HG03064 (cell line): ENCODE measurements at regions not wholly inside any gene's neighbourhood (a gene's known extent, or its start where the extent isn't known, plus 50 kb on each side); places are given as distances from the start of the nearest gene placed in this dataset.
"Not testable (repeated sequence)": the region's sequence is repeated elsewhere in the genome, so short reads cannot be mapped to it uniquely, and the experiment has no call there.

Experiments used
- ATAC-seq: cut with Tn5 transposase; IDR thresholded peaks from one replicate; pipeline ENCODE4 v1.9.1; 2021; ENCODE audit warnings: low read depth; ENCODE audit not compliant: unreplicated experiment

GRCh38 chr1:3989465-3989864, 89.4 kb upstream of the C1orf174 start:
- ATAC-seq = no peak

DNA sequence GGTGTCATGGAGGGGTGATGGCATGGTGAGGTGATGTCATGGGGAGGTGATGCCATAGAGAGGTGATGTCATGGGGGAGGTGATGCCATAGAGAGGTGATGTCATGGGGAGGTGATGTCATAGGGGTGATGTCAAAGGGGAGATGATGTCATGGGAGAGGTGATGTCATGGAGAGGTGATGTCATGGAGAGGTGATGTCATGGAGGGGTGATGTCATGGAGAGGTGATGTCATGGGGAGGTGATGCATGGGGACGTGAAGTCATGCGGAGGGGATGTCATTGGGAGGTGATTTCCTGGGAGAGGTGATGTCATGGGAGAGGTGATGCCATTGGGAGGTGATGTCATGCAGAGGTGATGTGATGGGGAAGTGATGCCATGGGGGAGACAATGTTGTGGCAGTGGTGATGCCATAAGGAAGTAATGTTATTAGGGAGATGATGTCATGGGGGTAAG, 92.1 kb upstream of the C1orf174 start:
- no peak for ATAC-seq

DNA sequence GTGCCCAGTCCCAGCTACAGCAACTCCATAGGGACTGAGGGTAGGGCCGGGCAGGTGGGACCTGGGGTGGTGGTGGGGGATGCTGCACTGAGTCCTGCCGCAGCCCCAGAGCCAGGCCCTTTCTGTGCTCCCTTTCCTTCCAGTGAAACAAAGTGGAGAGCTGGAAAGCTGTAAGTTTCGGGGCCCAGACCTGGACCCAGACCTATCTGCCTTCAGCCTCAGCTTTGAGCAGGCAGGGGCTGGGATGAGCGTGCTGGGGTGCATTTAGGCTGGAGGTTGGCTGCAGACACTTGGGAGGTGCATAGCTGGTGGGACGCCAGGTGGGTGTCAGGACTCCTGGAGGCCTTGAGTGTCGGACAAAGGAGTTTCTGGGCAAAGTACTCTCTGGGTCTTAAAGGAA, 92.7 kb upstream of the C1orf174 start:
- ATAC-seq = no peak

- no peak for ATAC-seq
Observed at GRCh38 chr1:3993619-3994375, 93.7 kb upstream of the C1orf174 start.

- ATAC-seq = no peak
Observed at GRCh38 chr1:3995141-3995780, 95.2 kb upstream of the C1orf174 start.

- no peak for ATAC-seq
Observed at GRCh38 chr1:3996846-3997705, 97.0 kb upstream of the C1orf174 start.

- no peak for ATAC-seq
Observed at GRCh38 chr1:3998086-3998485, 98.0 kb upstream of the C1orf174 start.

DNA sequence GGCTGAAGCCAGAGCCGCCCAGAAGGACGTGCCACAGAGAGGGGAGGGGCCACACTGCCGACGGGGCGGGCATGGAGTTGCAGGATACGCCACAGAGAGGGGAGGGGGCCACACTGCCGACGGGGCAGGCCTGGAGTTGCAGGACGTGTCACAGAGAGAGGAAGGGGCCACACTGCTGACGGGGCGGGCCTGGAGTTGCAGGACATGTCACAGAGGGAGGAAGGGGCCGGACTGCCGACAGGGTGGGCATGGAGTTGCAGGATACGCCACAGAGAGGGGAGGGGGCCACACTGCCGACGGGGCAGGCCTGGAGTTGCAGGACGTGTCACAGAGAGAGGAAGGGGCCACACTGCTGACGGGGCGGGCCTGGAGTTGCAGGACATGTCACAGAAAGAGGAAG, 99.4 kb upstream of the C1orf174 start:
- ATAC-seq = not testable (repeated sequence)

- ATAC-seq = no peak
Observed at GRCh38 chr1:3999941-4000735, 100.1 kb upstream of the C1orf174 start.

GRCh38 chr1:4000811-4001251, 100.8 kb upstream of the C1orf174 start:
- ATAC-seq = no peak

DNA sequence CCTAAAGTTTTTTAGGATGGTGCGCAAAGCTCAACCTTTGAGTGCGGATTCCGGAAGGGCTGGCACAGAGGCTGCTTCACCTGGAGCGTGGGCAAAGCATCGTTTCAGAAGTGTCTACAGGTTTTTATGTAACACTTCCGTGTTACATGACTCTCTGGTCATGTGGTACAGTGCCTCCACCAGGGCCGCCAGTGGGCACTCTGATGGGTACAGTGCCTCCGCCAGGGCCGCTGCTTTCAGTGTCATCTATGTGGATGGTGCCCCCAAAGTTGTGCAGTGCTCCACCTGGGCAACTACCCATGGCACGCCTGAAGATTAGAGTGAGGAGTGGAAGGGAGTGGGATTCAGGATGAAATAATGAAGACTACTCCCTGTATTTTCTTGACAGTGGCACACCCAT, 101.4 kb upstream of the C1orf174 start:
- ATAC-seq = no peak

- ATAC-seq = no peak
Observed at GRCh38 chr1:4002061-4002521, 102.0 kb upstream of the C1orf174 start.

DNA sequence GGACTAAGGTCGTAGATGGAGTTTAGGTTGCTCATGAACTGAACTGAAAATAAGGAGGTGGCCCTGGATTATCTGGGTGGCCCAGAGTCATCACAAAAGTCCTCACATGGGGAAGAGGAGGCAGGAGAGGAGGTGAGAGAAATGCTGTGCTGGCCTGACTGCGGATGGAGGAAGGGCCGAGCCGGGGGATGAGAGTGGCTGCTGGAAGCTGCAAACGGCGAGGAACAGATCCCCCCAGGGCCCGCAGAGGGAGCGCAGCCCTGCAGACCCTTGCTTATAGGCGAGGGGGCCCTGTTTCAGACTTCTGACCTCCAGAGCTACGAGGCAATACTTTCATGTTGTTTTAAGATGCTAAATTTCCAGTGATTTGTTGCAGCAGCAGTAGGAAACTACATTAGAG, 102.7 kb upstream of the C1orf174 start:
- ATAC-seq = no peak

GRCh38 chr1:4003846-4004505, 103.9 kb upstream of the C1orf174 start:
- ATAC-seq = no peak

DNA sequence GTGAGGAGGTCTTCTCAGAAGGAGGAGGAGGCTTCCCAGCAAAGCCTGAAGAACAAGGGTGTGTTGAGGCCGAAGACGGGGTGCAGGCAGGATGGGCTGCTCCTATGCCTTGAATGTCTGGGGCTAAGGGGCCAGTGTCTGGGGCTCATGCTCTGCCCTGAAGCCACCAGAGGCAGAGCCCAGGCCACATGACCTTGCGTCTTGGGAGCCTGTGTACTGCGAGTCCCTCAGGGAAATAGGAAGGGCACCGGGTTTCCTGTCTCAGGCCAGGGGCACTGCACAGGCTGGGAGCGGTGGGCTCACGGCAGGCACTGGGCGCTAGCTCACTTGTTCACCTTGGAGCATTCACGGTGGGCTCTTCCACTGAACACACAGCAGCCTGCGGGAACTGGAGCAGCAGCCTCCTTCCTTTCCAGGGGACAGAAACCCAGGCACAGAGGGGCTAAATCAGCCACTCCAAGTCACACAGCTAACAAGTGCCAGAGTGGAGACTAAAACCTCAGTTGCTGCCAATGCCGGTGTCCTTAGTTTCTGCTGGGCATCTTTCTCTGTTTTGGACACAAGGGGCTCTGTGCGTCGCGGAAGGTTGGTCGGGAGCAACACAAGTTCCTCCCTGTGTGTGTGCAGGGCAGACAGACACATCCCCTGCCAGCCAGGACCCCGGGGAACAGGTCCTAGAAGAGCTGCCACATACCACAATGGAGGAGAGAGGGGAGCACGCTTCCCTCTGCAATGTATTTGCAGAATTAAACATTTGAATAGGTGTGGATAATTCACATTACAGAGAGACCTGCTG, 104.8 kb upstream of the C1orf174 start:
- ATAC-seq = no peak

DNA sequence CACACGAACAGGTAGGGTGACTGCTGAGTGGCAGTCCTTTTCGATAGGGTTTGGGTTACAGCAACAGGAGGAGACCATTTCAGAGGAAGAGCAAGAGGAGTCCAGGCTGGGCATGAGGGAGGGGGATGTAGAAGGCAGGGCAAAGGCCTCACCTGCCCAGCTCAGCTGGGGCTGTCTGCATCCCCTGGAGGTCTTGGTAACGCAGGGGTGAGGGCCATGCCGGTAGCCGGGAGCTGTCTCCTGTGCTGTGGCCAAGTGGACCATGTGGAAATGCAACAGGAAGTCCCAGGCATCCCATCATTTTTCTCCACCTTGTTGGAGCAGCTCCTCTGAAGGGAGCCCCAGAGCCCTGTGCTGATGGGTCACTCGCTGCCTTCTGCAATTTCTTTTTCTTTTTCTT, 105.4 kb upstream of the C1orf174 start:
- no peak for ATAC-seq

DNA sequence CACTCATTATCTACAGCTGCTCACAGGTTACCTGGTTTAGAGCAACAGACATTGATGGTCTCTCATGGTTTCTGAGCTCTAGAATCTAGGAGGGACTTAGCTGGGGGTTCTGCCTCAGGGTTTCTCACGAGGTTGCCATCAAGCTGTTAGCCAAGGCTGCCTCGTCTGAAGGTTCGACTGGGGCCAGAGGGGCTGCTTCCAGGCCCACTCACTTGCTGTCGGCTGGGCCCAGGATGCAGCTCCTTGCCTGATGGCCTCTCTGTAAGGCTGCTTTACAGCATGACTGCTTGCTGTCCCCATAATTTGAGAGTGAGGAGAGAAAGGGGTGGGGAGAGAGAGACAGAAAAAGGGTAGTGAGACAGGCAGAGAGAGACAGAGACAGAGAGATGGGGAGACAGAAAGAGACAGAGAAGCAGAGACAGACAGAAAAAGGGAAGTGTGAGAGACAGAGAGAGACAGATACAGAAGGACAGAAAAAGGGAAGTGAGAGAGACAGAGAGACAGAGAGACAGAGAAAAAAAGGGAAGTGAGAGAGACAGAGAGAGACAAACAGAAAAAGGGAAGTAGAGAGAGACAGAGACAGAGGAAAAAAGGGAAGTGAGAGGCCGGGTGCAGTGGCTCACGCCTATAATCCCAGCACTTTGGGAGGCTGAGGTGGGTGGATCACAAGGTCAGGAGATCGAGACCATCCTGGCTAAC, 106.8 kb upstream of the C1orf174 start:
- no peak for ATAC-seq

GRCh38 chr1:4010284-4010683, 110.2 kb upstream of the C1orf174 start:
- no peak for ATAC-seq
